ENCODE measurements at regions not wholly inside any gene's neighbourhood (a gene's known extent, or its start where the extent isn't known, plus 50 kb on each side); places are given as distances from the start of the nearest gene placed in this dataset.

DNA sequence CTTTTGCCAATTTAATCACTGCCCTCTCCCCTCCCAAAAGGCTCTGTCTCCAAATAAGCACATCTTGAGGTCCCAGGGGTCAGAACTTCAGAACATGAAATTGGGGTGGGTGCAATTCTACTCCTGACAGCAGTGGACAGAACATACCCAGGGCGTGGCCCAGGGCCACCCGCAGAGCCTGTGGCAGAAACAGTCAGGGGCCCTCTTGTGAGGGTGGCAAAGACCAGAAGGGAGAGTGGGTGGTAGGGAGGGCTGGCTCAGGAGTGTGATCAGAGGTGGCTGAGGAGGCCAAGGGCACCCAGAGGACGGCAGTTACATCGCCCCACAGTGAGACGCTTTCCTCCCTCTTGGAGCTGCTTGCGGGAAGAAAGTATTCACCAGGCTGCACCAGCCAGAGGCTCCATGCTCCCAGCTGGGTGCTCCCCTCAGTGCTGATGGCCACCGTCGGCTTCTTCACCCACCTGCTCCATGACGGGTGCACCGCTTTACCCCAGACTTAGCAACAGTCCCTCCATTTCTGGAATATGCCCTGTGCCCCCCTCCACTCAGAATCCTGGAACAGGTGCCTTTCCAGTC, 1388.0 kb downstream of the BRD1 start:
- H2AFZ ChIP-seq (ENCODE audit: low read depth, low read length): no peak overlapping the region
- no peak overlapping the region for H3K4me3 ChIP-seq (ENCODE audit: low read length)
- no peaks in the 10 kb centered on the region for H3K9me3 ChIP-seq (ENCODE audit: low read length)
- peaks cover 6% of the 10 kb centered on the region for H3K27me3 ChIP-seq (ENCODE audit: insufficient read depth, low read length)
- no peaks in the 10 kb centered on the region for H3K4me1 ChIP-seq (ENCODE audit: insufficient read depth, low read length)
- H3K36me3 ChIP-seq (ENCODE audit: insufficient read depth, low read length): no peaks in the 10 kb centered on the region

DNA sequence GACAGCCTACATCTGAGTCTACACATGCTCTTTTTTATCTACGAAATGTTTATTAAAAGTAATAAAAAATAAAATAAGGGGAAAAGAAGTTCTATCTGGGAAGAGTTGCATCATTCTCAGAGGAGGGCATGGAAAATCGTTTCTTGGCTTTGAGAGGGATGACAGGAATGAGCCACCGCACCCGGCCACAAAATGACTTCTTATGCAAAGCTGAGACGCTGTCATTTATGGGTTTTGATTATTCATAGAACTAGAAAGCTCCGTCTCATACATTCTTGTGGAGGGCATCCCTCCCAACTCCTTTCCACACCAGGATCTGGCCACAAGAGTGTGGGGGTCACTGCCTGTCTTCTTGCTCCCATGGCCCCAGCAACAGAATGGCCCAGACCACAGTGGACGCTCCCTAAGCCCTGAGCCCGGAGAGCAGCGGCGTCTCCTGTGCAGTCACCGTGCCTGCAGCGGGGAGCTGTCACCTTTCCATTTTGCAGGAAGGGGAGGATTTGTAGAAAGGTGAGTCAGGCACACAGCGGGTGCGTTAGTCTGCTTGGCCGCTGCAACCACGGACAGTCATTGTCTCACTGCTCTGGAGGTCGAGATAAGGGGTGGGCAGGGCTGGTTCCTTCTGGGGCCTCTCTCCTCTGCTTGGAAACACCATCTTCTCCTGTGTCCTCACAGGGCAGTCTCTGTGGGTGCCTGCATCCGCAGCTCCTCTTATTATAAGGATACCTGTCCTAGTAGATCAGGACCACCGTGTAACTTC, 1388.7 kb downstream of the BRD1 start:
- Histone ChIP-seq H2AFZ (ENCODE audit: low read depth, low read length) (no peak overlapping the region), H3K4me3 (ENCODE audit: low read length) (no peak overlapping the region), H3K4me1 (ENCODE audit: insufficient read depth, low read length) (no peaks in the 10 kb centered on the region), H3K36me3 (ENCODE audit: insufficient read depth, low read length) (no peaks in the 10 kb centered on the region), H3K9me3 (ENCODE audit: low read length) (no peaks in the 10 kb centered on the region), H3K27me3 (ENCODE audit: insufficient read depth, low read length) (peaks cover 6% of the 10 kb centered on the region)

DNA sequence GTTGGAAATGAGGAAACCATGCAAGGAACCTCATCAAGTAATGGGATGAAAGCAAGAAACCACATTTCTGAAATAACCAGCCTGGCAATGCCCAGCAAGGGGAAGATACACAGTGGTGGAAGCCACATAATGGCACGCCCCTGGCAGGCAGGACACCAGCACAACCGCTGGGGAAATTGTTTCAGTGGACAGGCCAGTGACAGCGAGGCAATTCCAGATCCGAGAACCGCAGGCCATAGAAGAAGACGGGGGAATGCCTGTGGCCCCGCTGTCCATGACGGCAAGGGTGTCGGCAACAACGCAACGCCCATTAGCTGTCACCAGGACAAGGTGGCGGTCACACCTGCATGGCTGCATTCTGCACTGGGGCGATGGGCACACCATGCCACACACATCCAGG, 1389.6 kb downstream of the BRD1 start:
- H3K36me3 ChIP-seq (ENCODE audit: insufficient read depth, low read length): no peaks in the 10 kb centered on the region
- no peak overlapping the region for H2AFZ ChIP-seq (ENCODE audit: low read depth, low read length)
- no peak overlapping the region for H3K4me3 ChIP-seq (ENCODE audit: low read length)
- H3K9me3 ChIP-seq (ENCODE audit: low read length): no peaks in the 10 kb centered on the region
- H3K27me3 ChIP-seq (ENCODE audit: insufficient read depth, low read length): peaks cover 6% of the 10 kb centered on the region
- no peaks in the 10 kb centered on the region for H3K4me1 ChIP-seq (ENCODE audit: insufficient read depth, low read length)

DNA sequence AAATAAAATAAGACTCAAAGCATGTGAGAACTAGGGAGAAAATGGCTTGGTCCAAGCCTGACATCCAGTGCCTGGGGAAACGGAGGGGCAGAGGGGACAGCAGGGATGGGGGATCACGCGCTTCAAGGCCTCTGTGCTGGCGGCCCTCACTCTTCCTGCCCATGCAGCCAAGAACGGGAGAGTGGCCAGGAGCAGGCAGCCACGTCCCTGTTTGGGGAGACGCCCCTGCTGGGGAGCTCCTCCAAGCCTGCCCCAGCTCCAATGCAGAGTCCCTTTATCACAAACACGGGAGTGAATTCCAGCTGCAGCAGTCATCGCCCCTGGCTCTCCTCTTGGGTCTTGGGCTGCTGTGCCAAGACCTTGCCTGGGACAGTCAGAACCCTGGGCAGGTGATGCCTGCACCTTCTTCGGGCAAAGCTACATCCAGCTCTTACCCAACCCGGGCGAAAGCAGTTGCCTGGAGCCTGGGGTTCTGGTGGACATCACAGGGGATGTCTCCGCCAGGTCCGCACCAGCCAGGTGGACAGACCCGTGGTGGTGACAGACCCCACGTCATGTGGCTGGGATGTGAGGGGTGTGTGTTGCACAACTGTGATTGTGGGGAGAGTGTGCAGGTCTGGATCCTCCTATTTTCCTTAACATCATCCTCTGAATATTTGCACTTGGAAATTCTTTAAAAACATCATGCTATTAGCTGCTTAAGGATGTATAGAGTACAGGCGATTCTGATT, 1391.3 kb downstream of the BRD1 start:
- H3K27me3 ChIP-seq (ENCODE audit: insufficient read depth, low read length): peaks cover 6% of the 10 kb centered on the region
- H3K4me1 ChIP-seq (ENCODE audit: insufficient read depth, low read length): no peaks in the 10 kb centered on the region
- H3K36me3 ChIP-seq (ENCODE audit: insufficient read depth, low read length): no peaks in the 10 kb centered on the region
- no peaks in the 10 kb centered on the region for H3K9me3 ChIP-seq (ENCODE audit: low read length)
- H3K4me3 ChIP-seq (ENCODE audit: low read length): no peak overlapping the region
- H2AFZ ChIP-seq (ENCODE audit: low read depth, low read length): no peak overlapping the region

DNA sequence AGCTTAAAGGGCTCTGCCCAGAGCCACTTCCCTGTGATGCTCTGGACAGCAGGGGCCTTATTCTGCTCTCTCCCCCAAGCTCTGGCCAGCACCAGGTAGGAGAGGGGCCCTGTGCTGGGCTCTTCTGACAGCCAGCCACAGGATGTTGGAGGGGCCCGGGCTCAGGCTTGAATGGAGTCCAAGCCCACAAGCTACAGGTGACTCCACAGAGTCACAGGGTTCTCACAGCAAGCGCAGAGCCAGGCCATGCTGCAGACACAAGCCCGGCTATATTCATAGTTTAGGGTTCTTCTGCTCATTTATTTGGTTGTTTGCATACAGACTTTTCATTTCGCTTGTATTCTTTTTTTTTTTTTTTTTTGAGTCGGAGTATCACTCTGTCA, 1392.8 kb downstream of the BRD1 start:
- H2AFZ ChIP-seq (ENCODE audit: low read depth, low read length): no peak overlapping the region
- H3K4me1 ChIP-seq (ENCODE audit: insufficient read depth, low read length): no peaks in the 10 kb centered on the region
- H3K4me3 ChIP-seq (ENCODE audit: low read length): no peak overlapping the region
- H3K9me3 ChIP-seq (ENCODE audit: low read length): no peaks in the 10 kb centered on the region
- H3K27me3 ChIP-seq (ENCODE audit: insufficient read depth, low read length): peaks cover 7% of the 10 kb centered on the region
- H3K36me3 ChIP-seq (ENCODE audit: insufficient read depth, low read length): no peaks in the 10 kb centered on the region

- Histone ChIP-seq H3K27me3 (ENCODE audit: insufficient read depth, low read length) (peaks cover 7% of the 10 kb centered on the region), H2AFZ (ENCODE audit: low read depth, low read length) (no peak overlapping the region), H3K36me3 (ENCODE audit: insufficient read depth, low read length) (no peaks in the 10 kb centered on the region), H3K4me3 (ENCODE audit: low read length) (no peak overlapping the region), H3K9me3 (ENCODE audit: low read length) (no peaks in the 10 kb centered on the region), H3K4me1 (ENCODE audit: insufficient read depth, low read length) (no peaks in the 10 kb centered on the region)
Measured at GRCh38 chr22:48434156-48434867, 1393.4 kb downstream of the BRD1 start.

DNA sequence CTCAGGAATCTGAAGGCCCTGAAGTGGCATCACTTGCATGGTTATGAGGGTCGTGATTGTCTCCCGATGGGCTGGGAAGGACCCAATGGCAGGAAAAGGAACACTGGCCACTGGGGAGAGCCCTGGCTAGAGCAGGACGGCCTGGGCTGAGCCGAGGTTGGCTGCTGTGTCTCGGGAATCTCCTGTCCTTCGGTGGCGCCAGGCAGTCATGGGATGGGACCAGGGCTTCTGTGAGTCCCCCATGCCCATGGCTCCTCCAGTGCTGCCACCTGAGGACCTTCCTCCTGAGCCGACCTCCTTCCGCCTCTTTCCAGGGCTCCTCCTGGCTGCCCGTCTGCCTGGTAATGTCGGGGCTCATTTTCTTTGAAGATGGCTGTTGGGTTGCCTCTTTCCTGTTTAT, 1394.0 kb downstream of the BRD1 start:
- H3K36me3 ChIP-seq (ENCODE audit: insufficient read depth, low read length): no peaks in the 10 kb centered on the region
- no peaks in the 10 kb centered on the region for H3K9me3 ChIP-seq (ENCODE audit: low read length)
- no peaks in the 10 kb centered on the region for H3K4me1 ChIP-seq (ENCODE audit: insufficient read depth, low read length)
- no peak overlapping the region for H3K4me3 ChIP-seq (ENCODE audit: low read length)
- no peak overlapping the region for H2AFZ ChIP-seq (ENCODE audit: low read depth, low read length)
- peaks cover 10% of the 10 kb centered on the region for H3K27me3 ChIP-seq (ENCODE audit: insufficient read depth, low read length)

- no peak overlapping the region for H3K4me3 ChIP-seq (ENCODE audit: low read length)
- no peak overlapping the region for H2AFZ ChIP-seq (ENCODE audit: low read depth, low read length)
- peaks cover 14% of the 10 kb centered on the region for H3K27me3 ChIP-seq (ENCODE audit: insufficient read depth, low read length)
- no peaks in the 10 kb centered on the region for H3K4me1 ChIP-seq (ENCODE audit: insufficient read depth, low read length)
- no peaks in the 10 kb centered on the region for H3K36me3 ChIP-seq (ENCODE audit: insufficient read depth, low read length)
- H3K9me3 ChIP-seq (ENCODE audit: low read length): no peaks in the 10 kb centered on the region
Measured at GRCh38 chr22:48432781-48433518, 1394.7 kb downstream of the BRD1 start.

- peaks cover 18% of the 10 kb centered on the region for H3K27me3 ChIP-seq (ENCODE audit: insufficient read depth, low read length)
- H2AFZ ChIP-seq (ENCODE audit: low read depth, low read length): no peak overlapping the region
- no peaks in the 10 kb centered on the region for H3K9me3 ChIP-seq (ENCODE audit: low read length)
- H3K4me3 ChIP-seq (ENCODE audit: low read length): no peak overlapping the region
- no peaks in the 10 kb centered on the region for H3K36me3 ChIP-seq (ENCODE audit: insufficient read depth, low read length)
- H3K4me1 ChIP-seq (ENCODE audit: insufficient read depth, low read length): no peaks in the 10 kb centered on the region
Measured at GRCh38 chr22:48431536-48432315, 1395.9 kb downstream of the BRD1 start.

- Histone ChIP-seq H3K36me3 (ENCODE audit: insufficient read depth, low read length) (no peaks in the 10 kb centered on the region), H3K9me3 (ENCODE audit: low read length) (no peaks in the 10 kb centered on the region), H3K27me3 (ENCODE audit: insufficient read depth, low read length) (peaks cover 19% of the 10 kb centered on the region), H3K4me3 (ENCODE audit: low read length) (no peak overlapping the region), H3K4me1 (ENCODE audit: insufficient read depth, low read length) (no peaks in the 10 kb centered on the region), H2AFZ (ENCODE audit: low read depth, low read length) (no peak overlapping the region)
Measured at GRCh38 chr22:48431014-48431413, 1396.7 kb downstream of the BRD1 start.

GRCh38 chr22:48429446-48430020, 1398.1 kb downstream of the BRD1 start:
- no peaks in the 10 kb centered on the region for H3K36me3 ChIP-seq (ENCODE audit: insufficient read depth, low read length)
- no peak overlapping the region for H2AFZ ChIP-seq (ENCODE audit: low read depth, low read length)
- no peaks in the 10 kb centered on the region for H3K9me3 ChIP-seq (ENCODE audit: low read length)
- H3K27me3 ChIP-seq (ENCODE audit: insufficient read depth, low read length): peaks cover 19% of the 10 kb centered on the region
- no peak overlapping the region for H3K4me3 ChIP-seq (ENCODE audit: low read length)
- H3K4me1 ChIP-seq (ENCODE audit: insufficient read depth, low read length): no peaks in the 10 kb centered on the region

All from neuron (in vitro differentiated cells).